ENCODE measurements at regions not wholly inside any gene's neighbourhood (a gene's known extent, or its start where the extent isn't known, plus 50 kb on each side); places are given as distances from the start of the nearest gene placed in this dataset.
A peak's percentile ranks its signal among the peaks of the same experiment; 100 is the strongest.
"Not testable (repeated sequence)": the region's sequence is repeated elsewhere in the genome, so short reads cannot be mapped to it uniquely, and the experiment has no call there.

DNA sequence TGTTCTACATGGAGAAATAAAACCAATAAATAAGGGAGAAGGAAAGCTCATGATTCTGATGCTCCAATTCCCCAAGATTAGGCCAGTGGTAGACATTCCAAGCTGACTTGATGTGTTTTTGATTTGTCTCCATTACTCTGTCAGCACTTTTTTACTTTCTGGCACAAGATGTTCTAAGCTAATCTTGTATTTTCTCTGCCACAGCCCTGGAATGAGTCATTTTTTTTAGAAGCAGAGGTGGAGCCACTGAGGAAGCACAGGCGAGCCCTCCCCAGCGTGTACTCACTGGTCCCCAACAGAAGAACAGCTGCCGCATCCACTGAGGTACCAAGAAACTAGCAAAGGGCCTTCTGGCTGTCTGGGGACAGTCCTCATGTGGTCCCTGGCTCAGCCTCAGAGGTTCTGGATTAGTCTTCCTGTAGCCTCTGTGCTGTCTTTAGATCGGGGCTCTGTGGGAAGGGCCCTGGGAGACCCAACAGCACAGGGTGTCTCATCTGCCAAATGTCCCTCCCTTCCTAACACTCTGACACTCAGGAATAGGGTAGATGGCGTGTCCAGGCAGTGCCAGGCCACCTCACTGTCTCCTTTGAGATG lies 117.9 kb upstream of the ZNF519 start:
- H3K79me2 ChIP-seq (ENCODE audit: insufficient read depth); H3F3A ChIP-seq (ENCODE audit: insufficient read depth); H3K9me2 ChIP-seq (ENCODE audit: insufficient read depth); H3K9me3 ChIP-seq (ENCODE audit: low read depth); H2AFZ ChIP-seq; H3K4me1 ChIP-seq (ENCODE audit: insufficient read depth); H3K4me2 ChIP-seq (ENCODE audit: unreplicated experiment); H3K27me3 ChIP-seq (replicated peaks; ENCODE audit: insufficient read depth); H3K27ac ChIP-seq; in situ Hi-C loops (cut with MboI); H3K4me3 ChIP-seq; H3K36me3 ChIP-seq (ENCODE audit: low read depth); H4K20me1 ChIP-seq (ENCODE audit: insufficient read depth); H3K9ac ChIP-seq: not testable (repeated sequence)
- DNase-seq, result peak; percentile 13
- 4 to 7% methylated on average over 5 of the region's 5 CpGs for WGBS, 2 experiments (ENCODE audit: low coverage in 1 of 2, low lambda C conversion rate in 2 of 2, missing lambda C conversion rate in 2 of 2)

DNA sequence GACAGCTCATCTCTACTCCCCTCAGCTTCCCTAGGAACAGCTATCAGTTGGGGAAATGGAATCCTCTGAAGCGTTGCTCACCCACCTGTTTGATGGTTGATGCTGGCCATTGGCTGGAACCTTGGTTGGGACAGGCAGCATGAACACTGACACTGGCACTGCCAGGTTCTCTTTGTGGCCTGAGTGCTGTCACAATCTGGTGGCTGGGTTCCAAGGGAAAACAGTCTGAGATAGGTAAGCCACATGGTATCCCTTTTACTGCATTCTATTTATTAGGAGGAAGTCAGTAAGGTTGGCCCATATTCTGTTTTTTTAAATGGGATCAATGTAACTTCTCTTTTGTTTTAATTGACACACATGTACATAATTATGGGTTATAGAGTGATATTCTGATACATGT lies 107.0 kb upstream of the ZNF519 start:
- DNase-seq; H3F3A ChIP-seq (ENCODE audit: insufficient read depth); in situ Hi-C loops (cut with MboI); H4K20me1 ChIP-seq (ENCODE audit: insufficient read depth); H3K36me3 ChIP-seq (ENCODE audit: low read depth); H3K27ac ChIP-seq; H3K9me3 ChIP-seq (ENCODE audit: low read depth); H2AFZ ChIP-seq; H3K9me2 ChIP-seq (ENCODE audit: insufficient read depth); H3K4me2 ChIP-seq (ENCODE audit: unreplicated experiment); H3K27me3 ChIP-seq (replicated peaks; ENCODE audit: insufficient read depth); H3K9ac ChIP-seq; H3K4me3 ChIP-seq; H3K4me1 ChIP-seq (ENCODE audit: insufficient read depth); H3K79me2 ChIP-seq (ENCODE audit: insufficient read depth): not testable (repeated sequence)
- WGBS, 2 experiments (ENCODE audit: low coverage in 1 of 2, low lambda C conversion rate in 2 of 2, missing lambda C conversion rate in 2 of 2), result 42 to 65% methylated on average over 1 of the region's 1 CpG

DNA sequence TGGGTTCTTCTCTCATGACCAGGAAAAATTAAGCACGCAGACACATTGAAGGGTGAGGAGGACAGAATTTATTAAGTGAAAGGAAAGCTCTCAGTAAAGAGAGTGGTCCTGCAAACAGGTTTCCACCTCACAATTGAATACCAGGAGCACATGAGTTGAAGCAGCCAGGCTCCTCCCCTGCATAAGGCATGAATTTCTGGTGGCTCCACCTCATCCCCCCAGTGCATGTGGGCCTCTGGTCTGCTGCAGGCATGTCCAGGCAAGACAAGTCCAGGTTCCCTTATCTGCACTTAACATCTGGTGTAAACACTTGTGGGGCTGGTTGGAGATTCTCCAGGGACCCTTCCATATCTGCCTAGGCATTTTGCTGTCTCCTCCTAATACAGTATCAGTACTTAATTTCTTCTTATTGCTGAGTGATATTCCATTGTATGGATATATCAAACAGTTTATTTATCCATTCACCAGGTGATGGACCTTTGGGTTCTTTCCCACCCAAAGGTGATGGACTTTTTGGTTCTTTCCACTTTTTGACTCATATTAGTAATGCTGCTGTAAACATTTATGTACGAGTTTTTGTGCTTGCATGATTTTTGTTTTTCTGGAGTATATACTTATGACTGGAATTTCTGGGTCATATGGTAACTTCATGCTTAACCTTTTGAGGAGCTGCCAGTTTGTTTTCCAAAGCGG lies 104.3 kb upstream of the ZNF519 start:
- DNase-seq; H3K9me2 ChIP-seq (ENCODE audit: insufficient read depth); H3K4me1 ChIP-seq (ENCODE audit: insufficient read depth); H4K20me1 ChIP-seq (ENCODE audit: insufficient read depth); H3K27me3 ChIP-seq (replicated peaks; ENCODE audit: insufficient read depth); H2AFZ ChIP-seq; H3K27ac ChIP-seq; H3K9me3 ChIP-seq (ENCODE audit: low read depth); H3K9ac ChIP-seq; in situ Hi-C loops (cut with MboI); H3K4me3 ChIP-seq; H3K36me3 ChIP-seq (ENCODE audit: low read depth); H3K4me2 ChIP-seq (ENCODE audit: unreplicated experiment); H3K79me2 ChIP-seq (ENCODE audit: insufficient read depth); H3F3A ChIP-seq (ENCODE audit: insufficient read depth): not testable (repeated sequence)
- WGBS, 2 experiments (ENCODE audit: low coverage in 1 of 2, low lambda C conversion rate in 2 of 2, missing lambda C conversion rate in 2 of 2), result 23 to 34% methylated on average over 3 of the region's 3 CpGs

DNA sequence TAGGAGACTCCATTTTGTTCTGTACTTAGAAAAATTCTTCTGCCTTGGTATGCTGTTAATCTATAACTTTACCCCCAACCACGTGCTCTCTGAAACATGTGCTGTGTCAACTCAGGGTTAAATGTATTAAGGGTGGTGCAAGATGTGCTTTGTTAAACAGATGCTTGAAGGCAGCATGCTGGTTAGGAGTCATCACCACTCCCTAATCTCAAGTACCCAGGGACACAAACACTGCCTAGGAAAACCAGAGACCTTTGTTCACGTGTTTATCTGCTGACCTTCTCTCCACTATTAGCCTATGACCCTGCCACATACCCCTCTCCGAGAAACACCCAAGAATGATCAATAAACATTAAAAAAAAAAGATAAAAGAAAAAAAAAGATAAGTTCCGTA lies 93.0 kb upstream of the ZNF519 start:
- H3K36me3 ChIP-seq (ENCODE audit: low read depth); H3K4me3 ChIP-seq; H3K27me3 ChIP-seq (replicated peaks; ENCODE audit: insufficient read depth); H3K79me2 ChIP-seq (ENCODE audit: insufficient read depth); H3K9ac ChIP-seq; H3K9me3 ChIP-seq (ENCODE audit: low read depth); DNase-seq; H3K27ac ChIP-seq; in situ Hi-C loops (cut with MboI); H2AFZ ChIP-seq; H3K4me1 ChIP-seq (ENCODE audit: insufficient read depth); H4K20me1 ChIP-seq (ENCODE audit: insufficient read depth); H3K4me2 ChIP-seq (ENCODE audit: unreplicated experiment); H3K9me2 ChIP-seq (ENCODE audit: insufficient read depth); H3F3A ChIP-seq (ENCODE audit: insufficient read depth): not testable (repeated sequence)
- 29 to 31% methylated on average over 4 of the region's 4 CpGs for WGBS, 2 experiments (ENCODE audit: low coverage in 1 of 2, low lambda C conversion rate in 2 of 2, missing lambda C conversion rate in 2 of 2)

DNA sequence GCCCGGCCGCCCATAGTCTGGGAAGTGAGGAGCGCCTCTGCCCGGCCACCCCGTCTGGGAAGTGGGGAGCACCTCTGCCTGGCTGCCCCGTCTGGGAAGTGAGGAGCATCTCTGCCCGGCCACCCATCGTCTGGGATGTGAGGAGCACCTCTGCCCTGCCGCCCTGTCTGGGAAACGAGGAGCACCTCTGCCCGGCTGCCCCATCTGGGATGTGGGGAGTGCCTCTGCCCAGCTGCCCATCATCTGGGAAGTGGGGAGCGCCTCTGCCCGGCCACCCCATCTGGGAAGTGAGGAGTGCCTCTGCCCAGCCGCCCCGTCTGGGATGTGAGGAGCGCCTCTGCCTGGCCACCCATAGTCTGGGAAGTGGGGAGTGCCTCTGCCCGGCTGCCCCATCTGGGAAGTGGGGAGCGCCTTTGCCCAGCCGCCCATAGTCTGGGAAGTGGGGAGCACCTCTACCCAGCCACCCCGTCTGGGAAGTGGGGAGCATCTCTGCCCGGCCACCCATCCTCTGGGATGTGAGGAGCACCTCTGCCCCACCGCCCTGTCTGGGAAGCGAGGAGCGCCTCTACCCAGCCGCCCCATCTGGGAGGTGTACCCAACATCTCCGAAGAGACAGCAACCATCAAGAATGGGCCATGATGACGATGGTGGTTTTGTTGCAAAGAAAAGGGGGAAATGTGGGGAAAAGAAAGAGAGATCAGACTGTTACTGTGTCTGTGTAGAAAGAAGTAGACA lies 92.5 kb upstream of the ZNF519 start:
- H3K4me1 ChIP-seq (ENCODE audit: insufficient read depth); H3K9me2 ChIP-seq (ENCODE audit: insufficient read depth); H3K9me3 ChIP-seq (ENCODE audit: low read depth); in situ Hi-C loops (cut with MboI); H2AFZ ChIP-seq; H3K27me3 ChIP-seq (replicated peaks; ENCODE audit: insufficient read depth); H4K20me1 ChIP-seq (ENCODE audit: insufficient read depth); H3K79me2 ChIP-seq (ENCODE audit: insufficient read depth); H3K27ac ChIP-seq; H3K4me2 ChIP-seq (ENCODE audit: unreplicated experiment); H3F3A ChIP-seq (ENCODE audit: insufficient read depth); DNase-seq; H3K9ac ChIP-seq; H3K36me3 ChIP-seq (ENCODE audit: low read depth); H3K4me3 ChIP-seq: not testable (repeated sequence)
- 71 to 74% methylated on average over 12 to 27 of the region's 27 CpGs for WGBS, 2 experiments (ENCODE audit: low coverage in 1 of 2, low lambda C conversion rate in 2 of 2, missing lambda C conversion rate in 2 of 2)

DNA sequence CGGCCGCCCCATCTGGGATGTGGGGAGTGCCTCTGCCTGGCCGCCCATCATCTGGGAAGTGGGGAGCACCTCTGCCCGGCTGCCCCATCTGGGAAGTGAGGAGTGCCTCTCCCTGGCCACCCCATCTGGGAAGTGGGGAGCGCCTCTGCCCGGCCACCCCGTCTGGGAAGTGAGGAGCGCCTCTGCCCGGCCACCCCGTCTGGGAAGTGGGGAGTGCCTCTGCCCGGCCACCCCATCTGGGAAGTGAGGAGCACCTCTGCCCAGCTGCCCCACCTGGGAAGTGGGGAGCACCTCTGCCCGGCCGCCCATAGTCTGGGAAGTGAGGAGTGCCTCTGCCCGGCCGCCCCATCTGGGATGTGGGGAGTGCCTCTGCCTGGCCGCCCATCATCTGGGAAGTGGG lies 91.7 kb upstream of the ZNF519 start:
- H3K4me1 ChIP-seq (ENCODE audit: insufficient read depth); in situ Hi-C loops (cut with MboI); H2AFZ ChIP-seq; H4K20me1 ChIP-seq (ENCODE audit: insufficient read depth); H3K4me2 ChIP-seq (ENCODE audit: unreplicated experiment); H3K27ac ChIP-seq; DNase-seq; H3K9ac ChIP-seq; H3F3A ChIP-seq (ENCODE audit: insufficient read depth); H3K4me3 ChIP-seq; H3K27me3 ChIP-seq (replicated peaks; ENCODE audit: insufficient read depth); H3K9me2 ChIP-seq (ENCODE audit: insufficient read depth); H3K36me3 ChIP-seq (ENCODE audit: low read depth); H3K79me2 ChIP-seq (ENCODE audit: insufficient read depth); H3K9me3 ChIP-seq (ENCODE audit: low read depth): not testable (repeated sequence)
- WGBS, 2 experiments (ENCODE audit: low coverage in 1 of 2, low lambda C conversion rate in 2 of 2, missing lambda C conversion rate in 2 of 2), result 84% methylated on average over 14 of the region's 16 CpGs; no CpG with 5 or more reads in 1 of the 2 experiments

DNA sequence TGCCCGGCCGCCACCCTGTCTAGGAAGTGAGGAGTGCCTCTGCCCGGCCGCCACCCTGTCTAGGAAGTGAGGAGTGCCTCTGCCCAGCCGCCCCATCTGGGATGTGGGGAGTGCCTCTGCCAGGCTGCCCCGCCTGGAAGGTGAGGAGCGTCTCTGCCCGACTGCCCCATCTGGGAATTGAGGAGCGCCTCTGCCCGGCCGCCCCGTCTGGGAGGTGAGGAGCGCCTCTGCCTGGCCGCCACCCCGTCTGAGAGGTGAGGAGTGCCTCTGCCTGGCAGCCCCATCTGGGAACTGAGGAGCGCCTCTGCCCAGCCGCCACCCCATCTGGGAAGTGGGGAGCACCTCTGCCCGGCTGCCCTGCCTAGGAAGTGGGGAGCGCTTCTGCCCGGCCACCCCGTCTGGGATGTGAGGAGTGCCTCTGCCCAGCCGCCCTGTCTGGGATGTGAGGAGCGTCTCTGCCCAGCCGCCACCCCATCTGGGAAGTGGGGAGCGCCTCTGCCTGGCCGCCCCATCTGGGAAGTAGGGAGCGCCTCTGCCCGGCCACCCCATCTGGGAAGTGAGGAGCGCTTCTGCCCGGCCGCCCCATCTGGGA lies 91.1 kb upstream of the ZNF519 start:
- H4K20me1 ChIP-seq (ENCODE audit: insufficient read depth); H2AFZ ChIP-seq; H3K9me3 ChIP-seq (ENCODE audit: low read depth); H3K9me2 ChIP-seq (ENCODE audit: insufficient read depth); H3K27ac ChIP-seq; H3K4me3 ChIP-seq; H3K9ac ChIP-seq; in situ Hi-C loops (cut with MboI); H3K36me3 ChIP-seq (ENCODE audit: low read depth); DNase-seq; H3F3A ChIP-seq (ENCODE audit: insufficient read depth); H3K27me3 ChIP-seq (replicated peaks; ENCODE audit: insufficient read depth); H3K4me1 ChIP-seq (ENCODE audit: insufficient read depth); H3K79me2 ChIP-seq (ENCODE audit: insufficient read depth); H3K4me2 ChIP-seq (ENCODE audit: unreplicated experiment): not testable (repeated sequence)
- 84 to 89% methylated on average over 10 to 29 of the region's 31 CpGs for WGBS, 2 experiments (ENCODE audit: low coverage in 1 of 2, low lambda C conversion rate in 2 of 2, missing lambda C conversion rate in 2 of 2)

Data from GM23248 (cell line).